ENCODE measurements at regions not wholly inside any gene's neighbourhood (a gene's known extent, or its start where the extent isn't known, plus 50 kb on each side); places are given as distances from the start of the nearest gene placed in this dataset.
"Not testable (repeated sequence)": the region's sequence is repeated elsewhere in the genome, so short reads cannot be mapped to it uniquely, and the experiment has no call there.

- no peak for DNase-seq
- H3K27me3 Mint-ChIP-seq (ENCODE audit: insufficient read depth): peaks cover 3% of the 10 kb centered on the region
- TF ChIP-seq, protein P1, sequence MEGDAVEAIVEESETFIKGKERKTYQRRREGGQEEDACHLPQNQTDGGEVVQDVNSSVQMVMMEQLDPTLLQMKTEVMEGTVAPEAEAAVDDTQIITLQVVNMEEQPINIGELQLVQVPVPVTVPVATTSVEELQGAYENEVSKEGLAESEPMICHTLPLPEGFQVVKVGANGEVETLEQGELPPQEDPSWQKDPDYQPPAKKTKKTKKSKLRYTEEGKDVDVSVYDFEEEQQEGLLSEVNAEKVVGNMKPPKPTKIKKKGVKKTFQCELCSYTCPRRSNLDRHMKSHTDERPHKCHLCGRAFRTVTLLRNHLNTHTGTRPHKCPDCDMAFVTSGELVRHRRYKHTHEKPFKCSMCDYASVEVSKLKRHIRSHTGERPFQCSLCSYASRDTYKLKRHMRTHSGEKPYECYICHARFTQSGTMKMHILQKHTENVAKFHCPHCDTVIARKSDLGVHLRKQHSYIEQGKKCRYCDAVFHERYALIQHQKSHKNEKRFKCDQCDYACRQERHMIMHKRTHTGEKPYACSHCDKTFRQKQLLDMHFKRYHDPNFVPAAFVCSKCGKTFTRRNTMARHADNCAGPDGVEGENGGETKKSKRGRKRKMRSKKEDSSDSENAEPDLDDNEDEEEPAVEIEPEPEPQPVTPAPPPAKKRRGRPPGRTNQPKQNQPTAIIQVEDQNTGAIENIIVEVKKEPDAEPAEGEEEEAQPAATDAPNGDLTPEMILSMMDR (IDR thresholded peaks at IDR 0.05): no peak
- no peaks in the 10 kb centered on the region for H3K9me3 Mint-ChIP-seq
- no peak overlapping the region for H3K27ac Mint-ChIP-seq
- H3K36me3 Mint-ChIP-seq (ENCODE audit: low read depth): no peaks in the 10 kb centered on the region
- no peak overlapping the region for H3K4me3 Mint-ChIP-seq
- no peaks in the 10 kb centered on the region for H3K4me1 Mint-ChIP-seq (ENCODE audit: low read depth)
Measured at GRCh38 chr3:152589644-152590043, 245.3 kb upstream of the P2RY1 start.

DNA sequence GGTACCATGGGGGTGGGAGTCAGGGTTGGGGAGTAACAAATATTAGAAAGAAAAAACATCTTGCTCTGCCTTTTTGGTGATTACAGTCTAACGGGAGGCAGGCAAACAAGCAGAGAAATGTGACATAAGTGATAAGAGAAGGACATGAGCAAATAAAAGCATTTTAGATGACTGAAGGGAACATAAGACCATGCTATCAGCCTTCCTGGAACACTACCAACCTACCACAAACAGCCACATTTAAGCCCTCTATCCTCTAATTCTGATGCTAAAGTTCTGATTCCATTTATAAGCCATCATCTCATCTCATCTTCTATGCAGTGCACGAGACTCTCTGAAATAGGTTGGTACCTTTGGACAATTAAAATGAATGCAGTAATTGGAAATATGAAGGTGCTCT, 243.4 kb upstream of the P2RY1 start:
- no peaks in the 10 kb centered on the region for H3K36me3 Mint-ChIP-seq (ENCODE audit: low read depth)
- peaks cover 9% of the 10 kb centered on the region for H3K4me1 Mint-ChIP-seq (ENCODE audit: low read depth)
- no peak overlapping the region for H3K27ac Mint-ChIP-seq
- no peak overlapping the region for H3K4me3 Mint-ChIP-seq
- DNase-seq: no peak
- H3K27me3 Mint-ChIP-seq (ENCODE audit: insufficient read depth): peaks cover 3% of the 10 kb centered on the region
- H3K9me3 Mint-ChIP-seq: no peaks in the 10 kb centered on the region
- TF ChIP-seq, protein P1 (IDR thresholded peaks at IDR 0.05): no peak

- Mint-ChIP-seq H3K27me3 (ENCODE audit: insufficient read depth) (peaks cover 1% of the 10 kb centered on the region), H3K4me3 (no peak overlapping the region), H3K4me1 (ENCODE audit: low read depth) (peaks cover 22% of the 10 kb centered on the region), H3K36me3 (ENCODE audit: low read depth) (no peaks in the 10 kb centered on the region), H3K9me3 (no peaks in the 10 kb centered on the region), H3K27ac (no peak overlapping the region)
- TF ChIP-seq, protein P1 (IDR thresholded peaks at IDR 0.05): no peak
- DNase-seq: no peak
Measured at GRCh38 chr3:152593242-152593641, 241.7 kb upstream of the P2RY1 start.

GRCh38 chr3:152595975-152596821, 238.7 kb upstream of the P2RY1 start:
- Mint-ChIP-seq H3K4me1 (ENCODE audit: low read depth) (peaks cover 22% of the 10 kb centered on the region), H3K4me3 (peak overlapping the region; percentile 72), H3K9me3 (no peaks in the 10 kb centered on the region), H3K27ac (peak overlapping the region; percentile 60; the same call in 1 of the 2 replicates), H3K36me3 (ENCODE audit: low read depth) (no peaks in the 10 kb centered on the region), H3K27me3 (ENCODE audit: insufficient read depth) (peaks cover 10% of the 10 kb centered on the region)
- DNase-seq: peak; percentile 41
- TF ChIP-seq, protein P1 (IDR thresholded peaks at IDR 0.05): no peak

- H3K9me3 Mint-ChIP-seq; DNase-seq; H3K36me3 Mint-ChIP-seq (ENCODE audit: low read depth): not testable (repeated sequence)
- Mint-ChIP-seq H3K27ac (peak overlapping the region; percentile 60; the same call in 1 of the 2 replicates), H3K27me3 (ENCODE audit: insufficient read depth) (peaks cover 10% of the 10 kb centered on the region), H3K4me3 (peak overlapping the region; percentile 72; the same call in 1 of the 2 replicates), H3K4me1 (ENCODE audit: low read depth) (peaks cover 22% of the 10 kb centered on the region)
Measured at GRCh38 chr3:152596832-152597231, 238.1 kb upstream of the P2RY1 start.

GRCh38 chr3:152606146-152606545, 228.8 kb upstream of the P2RY1 start:
- H3K9me3 Mint-ChIP-seq: peaks cover 13% of the 10 kb centered on the region
- TF ChIP-seq, protein P1 (IDR thresholded peaks at IDR 0.05): no peak
- H3K27ac Mint-ChIP-seq: no peak overlapping the region
- DNase-seq: no peak
- no peak overlapping the region for H3K4me3 Mint-ChIP-seq
- H3K36me3 Mint-ChIP-seq (ENCODE audit: low read depth): no peaks in the 10 kb centered on the region
- peaks cover 2% of the 10 kb centered on the region for H3K27me3 Mint-ChIP-seq (ENCODE audit: insufficient read depth)
- no peaks in the 10 kb centered on the region; the same call in 1 of the 2 replicates for H3K4me1 Mint-ChIP-seq (ENCODE audit: low read depth)

Measured in HFFc6 (cell line).